ENCODE measurements at regions not wholly inside any gene's neighbourhood (a gene's known extent, or its start where the extent isn't known, plus 50 kb on each side); places are given as distances from the start of the nearest gene placed in this dataset.

DNA sequence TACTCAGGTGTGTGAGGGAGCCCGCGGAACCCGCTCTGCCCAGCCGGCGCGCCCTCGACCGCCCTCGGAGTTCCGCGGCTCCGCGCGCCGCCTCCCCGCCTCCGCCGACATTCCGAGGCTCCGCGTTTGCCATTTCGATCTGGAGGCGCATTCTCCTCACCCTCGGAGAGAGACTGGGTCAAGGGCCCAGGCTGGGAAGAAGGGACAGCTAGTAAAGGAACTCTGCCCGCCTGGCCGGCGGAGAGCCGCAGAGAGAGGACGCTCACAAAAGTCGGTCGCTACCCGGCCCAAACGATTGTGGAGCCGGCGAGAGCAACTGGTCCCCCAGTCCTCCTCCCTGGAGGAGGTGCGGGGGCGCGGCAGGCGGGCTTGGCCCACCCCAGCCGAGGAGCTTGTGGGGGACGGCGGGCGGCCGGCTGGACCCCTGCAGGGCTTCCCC is 74.5 kb upstream of the LEP start:
- FAIRE-seq, result no peak
- no peaks in the 10 kb centered on the region for H3K9me3 ChIP-seq (replicated peaks; ENCODE audit: control insufficient read depth, insufficient read depth, low read length)
- DNase-seq (ENCODE audit: low read depth, low spot score), result no peak
- ChIA-PET CTCF (no interaction called here), POLR2A (no interaction called here)
- no peak overlapping the region for H3K9ac ChIP-seq (replicated peaks; ENCODE audit: extremely low read depth, insufficient read depth, low read length)
- peaks cover 62 to 65% of the 10 kb centered on the region in 2 experiments for H3K27me3 ChIP-seq (ENCODE audit: control insufficient read depth in 2 of 2, insufficient read depth in 2 of 2, low read length in 2 of 2)
- no peak overlapping the region for H3K4me3 ChIP-seq (replicated peaks in 1 of 3; ENCODE audit: insufficient read depth in 1 of 3, low read depth in 1 of 3, low read length in 3 of 3)
- no peak overlapping the region for H3K4me2 ChIP-seq (ENCODE audit: insufficient read depth, low read length)
- no peak overlapping the region for H2AFZ ChIP-seq (ENCODE audit: low read depth, low read length)
- BruUV-seq (replicated peaks), result no TSS peak
- H4K20me1 ChIP-seq (replicated peaks; ENCODE audit: control insufficient read depth, extremely low read depth, insufficient read depth, low read length), result no peaks in the 10 kb centered on the region
- dilution Hi-C loops (cut with MboI; ENCODE audit: extremely low pct_ligation_motif_present, low sequenced_read_pairs), result no loop called here
- intact Hi-C loops (cut with micrococcal nuclease), result no loop called here
- H3K36me3 ChIP-seq (ENCODE audit: control insufficient read depth in 2 of 2, extremely low read depth in 1 of 2, insufficient read depth in 2 of 2, low read length in 2 of 2), result no peaks in the 10 kb centered on the region
- H3K27ac ChIP-seq (ENCODE audit: insufficient read depth, low read depth, low read length), result no peak overlapping the region
- TF ChIP-seq POLR2A (IDR thresholded peaks at IDR 0.05; ENCODE audit: low read depth, low read length) (no peak), GATA2 (IDR thresholded peaks at IDR 0.05; ENCODE audit: insufficient read depth, insufficient read length, low read depth, low read length) (no peak), EZH2 (IDR thresholded peaks at IDR 0.05; ENCODE audit: borderline replicate concordance, low read depth, low read length, severe bottlenecking) (peak; percentile 99)
- TF ChIP-seq, protein P1, sequence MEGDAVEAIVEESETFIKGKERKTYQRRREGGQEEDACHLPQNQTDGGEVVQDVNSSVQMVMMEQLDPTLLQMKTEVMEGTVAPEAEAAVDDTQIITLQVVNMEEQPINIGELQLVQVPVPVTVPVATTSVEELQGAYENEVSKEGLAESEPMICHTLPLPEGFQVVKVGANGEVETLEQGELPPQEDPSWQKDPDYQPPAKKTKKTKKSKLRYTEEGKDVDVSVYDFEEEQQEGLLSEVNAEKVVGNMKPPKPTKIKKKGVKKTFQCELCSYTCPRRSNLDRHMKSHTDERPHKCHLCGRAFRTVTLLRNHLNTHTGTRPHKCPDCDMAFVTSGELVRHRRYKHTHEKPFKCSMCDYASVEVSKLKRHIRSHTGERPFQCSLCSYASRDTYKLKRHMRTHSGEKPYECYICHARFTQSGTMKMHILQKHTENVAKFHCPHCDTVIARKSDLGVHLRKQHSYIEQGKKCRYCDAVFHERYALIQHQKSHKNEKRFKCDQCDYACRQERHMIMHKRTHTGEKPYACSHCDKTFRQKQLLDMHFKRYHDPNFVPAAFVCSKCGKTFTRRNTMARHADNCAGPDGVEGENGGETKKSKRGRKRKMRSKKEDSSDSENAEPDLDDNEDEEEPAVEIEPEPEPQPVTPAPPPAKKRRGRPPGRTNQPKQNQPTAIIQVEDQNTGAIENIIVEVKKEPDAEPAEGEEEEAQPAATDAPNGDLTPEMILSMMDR (IDR thresholded peaks at IDR 0.05; ENCODE audit: extremely low read depth in 1 of 2, insufficient read depth in 1 of 2, low read depth in 1 of 2, low read length in 2 of 2), result no peak
- no peaks in the 10 kb centered on the region for H3K9me1 ChIP-seq (replicated peaks; ENCODE audit: control insufficient read depth, extremely low read depth, insufficient read depth, low read length)
- no peaks in the 10 kb centered on the region for H3K79me2 ChIP-seq (ENCODE audit: control insufficient read depth, insufficient read depth, low read length)
- H3K4me1 ChIP-seq (ENCODE audit: control insufficient read depth, extremely low read depth, insufficient read depth, low read length), result peaks cover 2% of the 10 kb centered on the region

DNA sequence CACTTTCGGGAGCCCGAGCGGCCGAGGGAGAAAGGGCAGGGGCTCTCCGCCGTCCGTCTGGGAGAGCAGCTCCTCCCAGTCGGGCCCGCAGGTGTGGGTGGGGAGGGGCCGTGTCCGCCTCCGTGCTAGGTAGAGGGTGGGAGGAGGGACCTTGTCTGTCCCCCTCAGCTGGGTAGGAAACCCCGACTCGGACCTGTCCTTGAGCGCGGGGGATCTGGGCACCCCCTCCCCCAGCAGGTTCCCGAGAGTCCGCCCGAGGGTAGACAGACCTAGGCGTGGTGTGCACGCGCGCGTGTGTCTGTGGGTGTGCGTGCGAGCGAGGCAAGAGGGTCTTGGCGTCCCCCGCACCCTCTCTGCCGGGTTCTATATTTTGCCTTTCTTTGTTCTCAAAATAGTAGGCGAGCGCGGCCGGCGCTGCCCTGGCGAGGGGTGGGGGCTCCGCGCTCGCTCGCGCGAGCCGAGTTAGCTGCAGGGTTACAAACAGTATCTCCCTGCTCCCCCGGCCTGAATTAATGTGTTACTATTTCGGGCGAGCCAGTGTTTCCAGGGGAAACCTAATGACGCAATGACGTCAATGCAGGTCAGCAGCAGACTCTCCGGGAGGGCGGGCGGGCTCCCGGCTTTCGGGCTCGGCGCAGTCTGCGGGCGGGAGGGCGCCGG is 73.9 kb upstream of the LEP start:
- no peak overlapping the region for H2AFZ ChIP-seq (ENCODE audit: low read depth, low read length)
- H3K27me3 ChIP-seq (ENCODE audit: control insufficient read depth in 2 of 2, insufficient read depth in 2 of 2, low read length in 2 of 2), result peaks cover 61 to 64% of the 10 kb centered on the region in 2 experiments
- no peaks in the 10 kb centered on the region for H3K79me2 ChIP-seq (ENCODE audit: control insufficient read depth, insufficient read depth, low read length)
- CTCF ChIA-PET, result no interaction called here
- peak overlapping the region; percentile 32 for H3K4me2 ChIP-seq (ENCODE audit: insufficient read depth, low read length)
- FAIRE-seq (no peak), DNase-seq (ENCODE audit: low read depth, low spot score) (no peak)
- no peaks in the 10 kb centered on the region for H3K9me1 ChIP-seq (replicated peaks; ENCODE audit: control insufficient read depth, extremely low read depth, insufficient read depth, low read length)
- no peak overlapping the region for H3K27ac ChIP-seq (ENCODE audit: insufficient read depth, low read depth, low read length)
- H3K36me3 ChIP-seq (ENCODE audit: control insufficient read depth in 2 of 2, extremely low read depth in 1 of 2, insufficient read depth in 2 of 2, low read length in 2 of 2), result no peaks in the 10 kb centered on the region
- no TSS peak for BruUV-seq (replicated peaks)
- POLR2A ChIA-PET, result no interaction called here
- TF ChIP-seq POLR2AphosphoS5 (IDR thresholded peaks at IDR 0.05; ENCODE audit: insufficient read depth, low read depth, low read length) (no peak), EZH2 (IDR thresholded peaks at IDR 0.05; ENCODE audit: borderline replicate concordance, low read depth, low read length, severe bottlenecking) (peak; percentile 86)
- no peak overlapping the region for H3K4me3 ChIP-seq (replicated peaks in 1 of 3; ENCODE audit: insufficient read depth in 1 of 3, low read depth in 1 of 3, low read length in 3 of 3)
- intact Hi-C loops (cut with micrococcal nuclease), result no loop called here
- peaks cover 2% of the 10 kb centered on the region for H3K4me1 ChIP-seq (ENCODE audit: control insufficient read depth, extremely low read depth, insufficient read depth, low read length)
- H3K9ac ChIP-seq (replicated peaks; ENCODE audit: extremely low read depth, insufficient read depth, low read length), result no peak overlapping the region
- no peaks in the 10 kb centered on the region for H4K20me1 ChIP-seq (replicated peaks; ENCODE audit: control insufficient read depth, extremely low read depth, insufficient read depth, low read length)
- dilution Hi-C loops (cut with MboI; ENCODE audit: extremely low pct_ligation_motif_present, low sequenced_read_pairs), result no loop called here
- no peaks in the 10 kb centered on the region for H3K9me3 ChIP-seq (replicated peaks; ENCODE audit: control insufficient read depth, insufficient read depth, low read length)
